Erythroblast (primary cell): ENCODE measurements at regions not wholly inside any gene's neighbourhood (a gene's known extent, or its start where the extent isn't known, plus 50 kb on each side); places are given as distances from the start of the nearest gene placed in this dataset.

Source experiments
- GATA1 ChIP-seq: IDR thresholded peaks from 2 replicates; pipeline ENCODE4 v1.6.1; 2011; ENCODE audit warnings: low read depth, mild to moderate bottlenecking, control low read depth, low read length, moderate library complexity
- POLR2A ChIP-seq: IDR thresholded peaks from 2 replicates; pipeline ENCODE4 v1.6.1; 2011; ENCODE audit warnings: mild to moderate bottlenecking, low read length

DNA sequence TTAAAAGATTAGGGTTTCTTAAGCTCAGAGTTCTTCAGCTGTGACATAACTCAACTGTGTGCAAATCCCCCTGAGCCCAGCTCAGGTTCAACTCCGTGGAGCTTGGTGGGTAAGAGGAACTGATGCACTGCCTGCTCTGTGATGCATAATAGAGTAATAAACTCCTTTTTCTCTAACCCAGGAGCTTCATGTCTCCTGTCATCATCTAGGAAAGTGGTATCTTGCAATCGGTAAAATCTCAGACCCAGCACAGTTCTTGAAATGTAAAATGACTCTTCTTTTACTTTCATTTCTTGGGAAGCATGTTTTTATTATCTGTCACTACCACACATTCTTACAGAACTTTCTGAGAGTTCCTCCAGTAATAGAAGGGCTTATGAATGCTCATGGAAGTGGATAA, 123.8 kb upstream of the PCDH9 start:
- TF ChIP-seq POLR2A, result no peak
- no peak for TF ChIP-seq GATA1
